Embryonic facial prominence (tissue), 1 donor: ENCODE measurements at regions not wholly inside any gene's neighbourhood (a gene's known extent, or its start where the extent isn't known, plus 50 kb on each side); places are given as distances from the start of the nearest gene placed in this dataset.

Experiments used
- DNase-seq: peaks from one replicate; pipeline ENCODE4 v3.0.0-alpha.2; 2016; ENCODE audit errors: extremely low spot score

DNA sequence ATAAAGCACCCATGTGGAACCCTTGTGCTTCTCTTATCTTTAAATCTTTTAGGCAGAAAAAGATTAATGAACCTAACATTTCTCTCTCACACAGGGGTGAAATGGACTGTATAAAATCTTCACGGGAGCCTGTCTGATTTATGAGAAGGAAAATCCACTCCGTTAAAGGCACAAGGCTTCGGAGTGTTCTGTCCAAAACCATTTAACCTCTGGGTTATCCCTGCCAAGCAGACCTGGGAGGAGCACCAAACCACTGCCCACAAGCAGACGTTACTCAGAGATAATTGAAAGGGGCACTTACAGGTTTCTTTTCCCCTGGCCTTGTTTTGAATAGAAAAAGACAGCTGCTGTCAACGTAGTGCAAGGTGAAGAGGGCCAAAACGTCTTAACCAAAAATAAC is 184.4 kb upstream of the DOK6 start:
- no peak for DNase-seq

DNA sequence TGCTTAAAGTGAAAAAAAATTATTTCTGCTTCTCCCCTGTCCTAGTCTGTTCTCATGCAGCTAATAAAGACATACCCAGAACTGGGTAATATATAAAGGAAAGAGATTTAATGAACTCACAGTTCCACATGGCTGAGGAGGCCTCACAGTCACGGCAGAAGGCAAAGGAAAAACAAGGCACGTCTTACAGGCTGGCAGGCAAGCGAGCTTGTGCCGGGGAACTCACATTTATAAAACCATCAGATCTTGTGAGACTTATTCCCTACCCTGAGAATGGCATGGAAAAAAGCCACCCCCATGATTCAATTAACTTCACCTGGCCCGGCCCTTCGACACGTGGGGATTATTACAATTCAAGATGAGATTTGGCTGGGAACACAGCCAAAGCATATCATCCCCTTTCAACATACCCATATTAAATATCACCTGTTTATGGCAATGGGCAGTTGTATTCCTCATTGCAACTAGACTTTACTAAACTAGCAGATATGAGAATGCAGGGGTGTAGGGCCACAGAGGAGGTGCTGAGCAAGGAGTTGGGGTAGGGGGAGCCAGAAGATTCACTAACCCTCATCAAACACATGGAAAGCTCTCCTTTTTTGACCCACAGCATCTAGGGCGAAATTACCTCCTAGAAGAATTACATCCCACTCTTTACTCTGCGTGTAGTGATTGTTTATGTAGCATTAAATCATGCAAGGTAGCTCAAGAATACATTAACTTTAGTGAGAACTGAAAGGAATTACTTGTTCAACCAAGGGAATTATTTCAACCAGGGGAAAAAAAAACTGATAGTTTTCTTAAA is 183.3 kb upstream of the DOK6 start:
- no peak for DNase-seq

DNA sequence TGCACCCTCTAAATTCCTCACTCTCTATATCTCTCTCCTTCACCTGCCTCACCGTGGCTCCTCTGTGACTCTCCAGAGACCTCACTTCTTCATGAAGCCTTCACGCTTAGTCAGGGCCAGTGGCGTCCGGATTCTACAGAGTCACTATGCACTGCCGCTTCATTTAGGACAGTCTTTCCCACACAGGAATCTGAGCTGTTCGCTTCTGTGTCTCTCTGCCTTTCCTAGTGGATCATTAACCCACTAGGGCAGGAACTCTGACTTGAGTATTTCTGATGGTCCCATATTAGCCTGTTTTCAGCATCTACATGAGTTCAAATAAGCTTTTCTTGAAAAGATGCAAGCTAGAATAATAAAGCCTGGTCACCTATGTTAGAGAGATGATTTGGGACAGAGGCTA is 180.2 kb upstream of the DOK6 start:
- no peak for DNase-seq

DNA sequence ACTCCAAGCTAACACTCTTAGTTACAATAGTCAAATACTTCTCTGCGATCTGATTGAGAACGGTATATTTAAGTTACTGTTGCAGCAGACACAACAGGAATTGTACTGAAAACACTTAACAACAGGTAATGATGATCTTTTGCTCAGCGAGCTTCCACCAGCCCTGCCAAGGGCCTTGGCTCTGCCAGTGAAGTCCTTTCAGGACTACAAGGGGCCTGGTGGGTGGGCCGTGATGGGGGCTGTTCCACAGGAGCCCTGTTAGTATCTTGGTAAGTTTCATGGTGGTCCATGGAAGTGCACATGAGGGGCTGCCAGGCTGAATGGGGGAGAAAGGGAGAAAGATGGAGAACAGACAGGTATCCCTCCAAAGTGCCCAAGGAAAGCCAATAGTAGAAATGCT is 178.6 kb upstream of the DOK6 start:
- no peak for DNase-seq

DNA sequence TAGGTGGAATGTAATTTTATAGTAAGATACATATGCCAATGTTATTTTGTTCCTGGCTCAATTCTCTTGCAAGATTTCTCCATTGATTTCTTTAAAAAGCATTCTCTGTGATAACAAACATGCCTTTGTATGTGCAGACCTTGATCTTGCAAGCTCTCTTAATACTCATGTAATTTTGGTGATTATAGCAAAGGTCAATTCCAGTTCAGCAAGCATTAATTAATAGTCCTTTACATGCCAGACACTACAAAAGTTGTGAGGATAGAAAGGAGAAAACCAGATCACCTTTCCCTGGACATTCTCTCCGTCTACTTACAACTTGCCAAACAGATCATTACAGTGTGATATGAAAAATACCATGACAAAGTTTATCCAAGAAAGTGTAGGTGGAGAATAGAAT is 173.7 kb upstream of the DOK6 start:
- DNase-seq, result no peak

DNA sequence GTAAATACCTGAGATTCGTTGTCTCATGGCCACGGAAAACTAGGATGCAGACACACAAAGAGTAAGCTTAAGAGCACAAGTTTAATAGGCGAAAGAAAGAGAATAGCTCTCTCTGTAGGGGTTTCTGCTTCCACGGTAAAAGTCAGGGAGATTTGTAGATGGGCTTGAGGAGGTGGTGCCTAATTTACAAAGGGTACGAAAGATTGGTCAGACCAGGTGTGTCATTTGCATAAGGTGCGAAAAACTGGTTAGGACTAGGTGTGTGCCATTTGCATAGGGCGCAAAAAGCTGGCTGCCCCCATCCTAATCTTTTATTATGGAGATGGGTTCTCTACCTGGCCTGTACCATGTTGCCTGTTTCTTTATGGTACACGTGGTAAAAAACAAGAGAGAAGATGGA is 170.5 kb upstream of the DOK6 start:
- no peak for DNase-seq

DNA sequence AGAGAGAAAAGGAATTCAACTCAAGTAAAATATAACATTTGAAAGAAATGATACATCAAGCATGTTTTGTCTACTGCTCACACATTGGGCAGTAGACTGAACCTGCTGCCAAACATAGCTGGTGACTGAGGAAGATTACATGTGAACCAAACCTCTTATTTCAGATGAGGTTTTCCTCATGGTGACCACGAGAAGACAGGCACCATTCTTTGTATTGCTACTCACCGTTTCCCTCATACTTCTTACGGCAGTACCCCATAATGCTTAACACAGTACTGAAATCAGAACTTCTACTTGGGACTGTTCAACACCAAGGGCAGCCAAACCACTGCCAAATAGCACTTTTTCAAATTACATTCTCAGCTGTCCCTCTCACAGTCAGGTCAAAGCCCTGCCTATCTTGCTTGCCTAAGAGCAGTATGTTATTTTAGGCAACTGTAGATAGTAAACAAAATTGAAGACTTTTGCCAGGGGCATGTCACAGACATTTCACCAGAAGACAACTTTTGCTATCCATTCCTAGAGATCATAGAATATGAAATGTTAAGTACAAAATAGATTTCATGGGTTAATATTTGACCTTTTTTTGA is 167.1 kb upstream of the DOK6 start:
- no peak for DNase-seq

DNA sequence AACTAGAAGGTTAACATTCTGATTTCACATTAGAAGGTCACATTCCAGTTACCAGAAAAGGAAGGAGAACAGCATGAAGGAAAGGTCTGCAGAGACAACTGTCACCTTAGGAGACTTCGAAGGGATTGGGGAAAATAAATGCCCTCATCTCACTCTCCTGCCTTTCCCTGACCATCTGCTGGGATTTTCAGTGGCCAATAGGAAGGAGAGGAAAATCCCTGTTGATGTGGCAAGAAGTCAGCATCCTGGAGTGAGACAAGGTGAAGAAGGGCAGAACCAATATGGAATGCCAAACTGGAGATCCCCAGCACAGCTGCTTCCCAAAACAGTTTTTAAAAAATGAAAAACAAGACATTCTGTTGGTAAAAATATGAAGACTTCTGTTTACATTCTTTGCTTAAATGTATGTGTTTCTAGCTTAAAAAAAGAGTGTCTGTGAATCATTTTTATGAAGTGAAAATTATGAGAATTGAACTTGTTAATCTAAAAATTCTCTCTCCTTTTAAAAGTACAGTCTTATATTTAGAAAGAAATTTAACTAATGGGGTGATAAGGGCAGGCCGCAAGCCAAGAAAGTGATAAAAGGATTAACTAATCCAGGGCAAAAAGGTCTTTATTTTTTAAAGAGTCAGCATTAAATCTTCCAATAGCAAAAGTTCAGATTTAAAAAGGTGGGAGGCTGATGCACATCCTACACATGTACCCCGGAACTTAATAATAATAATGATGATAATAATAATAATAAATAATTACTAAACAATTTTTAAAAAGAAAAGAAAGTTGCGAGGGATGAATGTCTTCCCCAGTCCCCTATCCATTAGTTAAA is 160.6 kb upstream of the DOK6 start:
- DNase-seq, result no peak

DNA sequence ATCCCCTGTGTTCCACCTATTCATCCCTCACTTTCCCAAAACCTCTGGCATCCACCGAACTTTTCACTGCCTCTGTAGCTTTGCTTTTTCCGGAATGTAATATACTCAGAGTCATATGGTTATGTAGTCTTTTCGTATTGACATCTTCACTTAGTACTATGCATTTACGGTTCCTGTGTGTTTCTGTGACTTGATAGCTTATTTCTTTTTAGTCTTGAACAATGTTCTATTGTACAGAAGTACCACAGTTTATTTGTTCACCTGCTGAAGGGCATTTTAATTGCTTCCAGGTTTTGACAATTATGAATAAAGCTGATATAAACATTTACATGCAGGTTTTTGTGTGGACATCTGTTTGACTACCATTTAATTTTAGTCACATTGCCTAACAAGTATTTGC is 154.7 kb upstream of the DOK6 start:
- DNase-seq, result no peak

DNA sequence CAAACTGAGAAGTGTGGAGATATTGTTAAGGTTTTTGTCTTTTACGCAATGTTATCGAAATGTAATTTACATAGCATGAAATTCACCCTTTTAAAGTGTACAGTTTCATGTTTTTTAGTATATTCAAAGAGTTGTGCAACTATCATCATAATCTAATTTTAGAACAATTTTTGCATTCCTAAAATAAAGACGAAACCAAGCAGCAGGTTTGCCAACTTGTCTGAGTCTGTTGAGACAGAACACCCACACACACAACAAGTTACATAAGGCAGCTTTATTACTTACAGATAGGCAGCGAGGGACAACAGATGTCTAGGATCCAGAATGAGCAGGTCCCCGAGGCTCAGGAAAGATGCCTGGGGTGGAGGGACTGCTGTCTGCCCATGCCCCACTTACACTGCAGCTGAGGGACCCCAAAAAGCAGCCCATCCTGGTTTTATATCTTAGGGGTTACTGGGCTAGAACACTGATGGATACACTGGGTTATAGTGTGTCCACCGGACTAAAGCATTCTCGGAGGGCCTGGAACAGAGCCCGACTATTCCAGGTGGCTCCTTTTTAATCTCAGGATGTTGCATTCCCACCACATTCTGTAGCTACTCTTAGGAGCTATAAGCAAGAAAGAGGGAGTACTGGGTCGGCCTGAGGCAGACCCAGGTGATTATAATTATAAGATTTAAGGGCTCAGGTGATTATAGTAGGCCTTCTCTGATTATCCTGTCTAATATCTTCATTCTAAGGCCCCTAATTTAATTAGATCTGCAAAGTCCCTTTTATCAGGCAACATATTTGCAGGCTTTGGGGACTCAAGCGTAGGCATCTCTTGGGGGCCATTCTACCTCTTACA is 150.2 kb upstream of the DOK6 start:
- DNase-seq, result peak; percentile 54

DNA sequence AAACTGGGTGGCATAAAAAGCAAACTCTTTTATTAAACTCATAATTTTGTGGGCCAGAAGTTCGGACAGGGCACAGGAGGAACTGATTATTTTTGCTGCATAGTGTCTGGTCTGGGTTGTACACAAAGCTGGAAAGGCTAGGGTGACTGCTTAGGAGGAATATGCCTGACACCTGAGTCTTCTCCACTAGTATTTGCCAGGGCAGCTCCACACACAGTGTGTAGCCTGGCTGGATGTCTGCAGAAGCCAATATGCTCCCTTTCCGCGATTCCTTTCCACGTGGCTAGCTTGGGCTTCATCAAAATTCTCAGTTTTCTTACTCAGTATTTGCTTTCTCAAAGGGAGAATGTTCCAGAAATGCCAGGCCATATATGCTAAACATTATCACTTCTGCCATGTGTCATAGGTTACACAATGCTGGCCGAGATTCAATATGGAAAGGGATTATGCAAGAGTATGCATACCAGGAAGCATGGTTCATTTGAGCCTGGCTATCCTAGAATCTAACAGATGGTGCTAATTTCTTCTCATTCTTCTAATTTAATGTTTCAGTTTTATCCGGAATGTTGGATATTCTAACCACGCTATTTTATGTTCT is 142.7 kb upstream of the DOK6 start:
- DNase-seq, result no peak

DNA sequence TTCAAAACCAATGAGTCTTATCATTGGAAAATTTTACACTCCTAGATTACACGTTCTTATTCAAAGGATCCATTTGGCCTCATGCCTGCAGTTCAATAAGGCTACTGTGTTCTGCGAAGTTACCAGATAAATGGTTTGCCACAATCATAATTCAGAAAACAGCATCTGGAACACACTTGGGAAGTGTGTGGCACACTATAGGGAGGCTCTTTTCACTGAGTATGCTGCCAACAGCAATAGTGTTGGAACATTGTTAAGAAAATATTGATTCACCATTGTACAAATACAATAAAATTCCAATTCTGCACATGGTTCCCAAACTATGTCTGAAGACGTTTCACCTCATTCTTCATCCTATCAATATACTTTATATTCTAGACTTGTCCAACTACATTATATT is 141.4 kb upstream of the DOK6 start:
- DNase-seq, result no peak

DNA sequence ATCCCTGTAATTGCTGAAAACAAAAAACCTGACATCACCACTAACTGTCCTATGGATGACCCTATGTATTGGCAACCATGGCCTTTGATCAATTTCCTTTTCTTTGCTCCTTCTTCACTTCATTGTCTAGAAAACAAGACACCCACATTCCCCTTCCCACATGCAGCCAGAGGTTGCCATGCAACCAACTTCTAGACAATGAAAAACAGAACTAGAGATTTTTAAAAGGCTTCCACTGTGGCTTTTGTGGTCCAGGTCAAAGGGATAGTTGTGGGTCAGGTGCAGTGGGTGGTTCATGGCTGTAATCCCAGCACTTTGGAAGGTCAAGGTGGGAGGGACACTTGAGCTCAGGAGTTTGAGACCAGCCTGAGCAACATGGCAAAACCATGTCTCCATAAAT is 139.3 kb upstream of the DOK6 start:
- DNase-seq, result no peak

DNA sequence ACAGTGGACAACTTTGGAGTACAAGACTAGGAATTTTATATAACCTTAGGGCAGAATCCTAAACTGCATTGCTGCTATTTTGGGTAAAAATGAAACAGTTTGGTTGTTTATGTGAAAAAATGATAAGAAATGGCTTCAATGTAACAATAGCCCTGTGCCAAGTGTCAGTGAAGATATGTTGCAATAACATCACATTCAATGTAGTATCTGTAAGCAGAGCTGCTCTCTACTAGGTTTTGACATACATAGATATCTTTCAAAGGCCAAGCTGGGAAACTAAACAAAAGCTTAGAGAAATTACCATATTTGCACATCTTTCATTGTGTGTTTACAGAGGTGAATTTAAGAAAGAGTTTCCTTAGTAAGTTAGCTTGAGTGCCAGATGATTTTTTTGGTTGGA is 135.0 kb upstream of the DOK6 start:
- DNase-seq, result no peak

DNA sequence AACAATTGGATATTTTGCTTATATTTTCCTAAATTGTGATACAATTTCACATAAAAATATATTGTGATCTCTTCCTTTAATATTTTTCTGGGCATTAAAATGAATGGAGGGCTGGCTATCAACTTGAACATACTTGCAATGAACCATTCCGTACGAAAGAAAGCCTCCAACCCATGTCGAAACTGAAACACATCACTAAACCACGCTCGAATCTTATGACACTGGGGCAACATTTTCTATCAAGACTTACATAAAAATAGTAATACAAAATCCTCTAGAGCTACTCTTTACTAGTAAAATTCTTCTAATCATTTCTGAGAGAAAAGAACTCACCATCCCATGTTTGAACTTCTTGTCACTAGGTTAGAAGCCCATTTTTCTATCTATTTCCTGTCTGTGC is 132.8 kb upstream of the DOK6 start:
- DNase-seq, result no peak

DNA sequence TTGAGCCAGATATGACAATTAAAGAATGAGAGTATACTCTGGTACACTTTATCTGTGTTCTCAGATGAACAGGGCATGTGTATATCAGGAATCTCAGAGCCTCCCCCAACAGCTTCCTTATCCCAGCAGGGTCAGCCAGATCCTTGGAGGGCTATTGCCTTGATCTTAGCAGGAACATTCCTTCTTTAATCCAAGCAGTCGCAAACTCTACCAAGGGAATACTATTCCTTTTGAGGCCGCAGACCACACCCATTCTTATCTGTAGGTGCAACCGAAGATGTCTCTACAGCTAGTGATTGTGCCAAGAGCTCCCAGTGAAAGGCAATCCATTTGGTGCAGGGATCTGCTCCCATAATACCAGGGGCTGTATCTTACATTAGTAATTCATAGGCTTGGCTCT is 118.3 kb upstream of the DOK6 start:
- DNase-seq, result no peak

DNA sequence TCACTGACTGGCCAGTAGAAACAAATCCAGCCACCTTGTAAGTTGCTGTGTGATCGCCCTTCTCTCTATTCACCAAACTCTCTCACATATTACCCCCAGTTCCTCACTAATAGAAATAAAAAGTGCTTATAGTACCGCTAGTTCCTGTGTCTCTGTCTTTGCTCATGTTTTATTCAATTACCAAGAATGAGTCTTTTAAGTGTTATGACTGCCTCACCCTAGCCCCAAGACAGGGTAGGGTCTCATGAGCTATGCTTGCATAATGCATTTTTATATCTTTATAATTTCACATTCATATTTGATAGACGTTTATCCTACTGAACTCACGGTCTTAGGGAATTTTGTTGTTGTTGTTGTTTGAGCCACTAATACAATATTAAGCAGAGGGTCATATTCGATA is 109.6 kb upstream of the DOK6 start:
- no peak for DNase-seq

DNA sequence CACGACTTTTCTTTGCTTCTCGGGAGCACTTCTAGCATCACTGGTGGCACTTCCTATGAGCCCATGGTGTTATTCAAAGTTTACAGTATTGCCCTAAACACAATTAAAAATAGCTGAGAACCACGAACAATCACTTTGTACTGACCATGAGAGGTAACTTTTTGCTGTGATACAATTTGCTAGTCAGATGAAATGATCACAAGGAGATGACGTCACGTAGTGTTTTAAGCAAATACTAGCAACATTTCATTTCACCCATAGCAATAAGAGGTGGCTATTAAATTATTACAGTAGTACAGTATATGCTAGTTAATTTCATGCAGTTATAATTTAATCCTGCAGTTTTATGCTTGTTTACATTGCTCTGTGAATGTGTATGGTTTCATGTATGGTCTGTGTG is 108.9 kb upstream of the DOK6 start:
- no peak for DNase-seq

DNA sequence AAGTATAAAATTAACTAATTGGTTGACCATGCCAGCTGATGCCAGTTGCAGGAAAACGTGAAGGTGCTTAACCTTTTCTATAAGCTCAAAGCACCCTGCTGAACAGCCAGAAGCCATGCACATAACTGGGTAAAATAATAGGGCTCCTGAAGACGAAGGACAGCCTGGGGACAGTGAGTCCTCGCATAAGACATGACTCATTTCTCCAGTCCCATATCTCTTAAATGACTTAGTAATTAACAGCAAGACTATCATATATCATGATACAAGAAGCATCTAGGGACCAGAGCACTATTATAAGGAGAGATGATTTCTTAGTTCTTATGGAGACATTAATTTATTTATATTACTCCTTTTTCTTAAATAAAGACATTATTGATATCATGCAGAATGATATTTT is 100.5 kb upstream of the DOK6 start:
- DNase-seq, result no peak

DNA sequence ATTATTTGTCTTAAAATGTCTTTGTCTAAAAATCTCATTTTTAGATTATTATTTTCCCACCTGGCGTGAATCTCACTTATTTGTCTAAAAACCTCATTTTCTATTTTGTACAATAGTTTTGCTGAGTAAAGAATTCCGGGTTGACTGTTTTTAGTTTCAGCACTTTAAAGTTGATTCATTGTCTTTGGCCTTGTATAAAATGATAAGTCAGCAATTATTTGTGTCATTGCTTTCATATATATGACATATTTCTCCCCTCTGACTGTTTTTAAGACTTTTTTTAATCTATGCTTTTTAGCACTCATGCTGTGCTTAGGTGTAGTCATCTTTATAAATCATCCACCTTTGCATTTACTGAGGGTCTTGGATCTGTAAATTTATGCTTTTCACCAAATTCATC is 92.1 kb upstream of the DOK6 start:
- no peak for DNase-seq

DNA sequence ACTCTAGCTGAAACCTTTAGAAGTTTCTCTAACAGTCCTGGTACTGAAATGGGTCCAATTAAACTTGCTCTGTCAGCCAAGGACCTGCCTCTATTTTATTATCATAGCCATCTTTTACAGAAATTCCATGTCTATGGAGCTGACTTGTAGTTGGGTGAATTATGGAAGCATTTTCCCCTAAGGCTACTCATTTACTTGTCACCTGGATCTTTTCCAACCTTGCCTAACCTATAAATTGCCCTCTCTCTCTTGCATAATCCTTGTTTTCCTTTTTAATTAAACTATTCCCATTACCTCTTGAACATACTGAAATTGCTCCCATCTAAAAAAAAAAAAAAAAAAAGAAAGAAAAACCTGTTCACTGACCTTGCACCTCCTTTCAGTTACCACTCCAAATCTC is 74.6 kb upstream of the DOK6 start:
- no peak for DNase-seq

DNA sequence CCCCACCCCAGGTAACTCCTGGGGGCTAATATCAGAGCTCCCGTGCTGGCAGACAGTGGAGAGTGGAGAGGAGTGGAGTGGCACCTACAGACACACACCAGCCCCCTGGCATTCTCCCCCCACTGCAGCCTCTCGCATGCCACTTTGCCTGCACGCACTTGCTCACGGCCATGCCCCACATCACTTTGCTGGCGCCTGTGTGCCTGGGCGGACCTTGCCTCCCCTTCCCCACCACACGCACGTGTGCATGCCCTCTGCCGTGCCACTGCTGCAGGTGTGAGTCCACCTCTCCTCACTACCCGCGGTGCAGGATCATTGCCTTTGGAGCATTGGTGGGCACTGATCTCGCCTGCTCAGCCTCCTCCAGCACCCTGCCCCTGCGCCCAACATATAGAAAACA is 72.6 kb upstream of the DOK6 start:
- no peak for DNase-seq
